ENCODE measurements at regions not wholly inside any gene's neighbourhood (a gene's known extent, or its start where the extent isn't known, plus 50 kb on each side); places are given as distances from the start of the nearest gene placed in this dataset.
A peak's percentile ranks its signal among the peaks of the same experiment; 100 is the strongest.

DNA sequence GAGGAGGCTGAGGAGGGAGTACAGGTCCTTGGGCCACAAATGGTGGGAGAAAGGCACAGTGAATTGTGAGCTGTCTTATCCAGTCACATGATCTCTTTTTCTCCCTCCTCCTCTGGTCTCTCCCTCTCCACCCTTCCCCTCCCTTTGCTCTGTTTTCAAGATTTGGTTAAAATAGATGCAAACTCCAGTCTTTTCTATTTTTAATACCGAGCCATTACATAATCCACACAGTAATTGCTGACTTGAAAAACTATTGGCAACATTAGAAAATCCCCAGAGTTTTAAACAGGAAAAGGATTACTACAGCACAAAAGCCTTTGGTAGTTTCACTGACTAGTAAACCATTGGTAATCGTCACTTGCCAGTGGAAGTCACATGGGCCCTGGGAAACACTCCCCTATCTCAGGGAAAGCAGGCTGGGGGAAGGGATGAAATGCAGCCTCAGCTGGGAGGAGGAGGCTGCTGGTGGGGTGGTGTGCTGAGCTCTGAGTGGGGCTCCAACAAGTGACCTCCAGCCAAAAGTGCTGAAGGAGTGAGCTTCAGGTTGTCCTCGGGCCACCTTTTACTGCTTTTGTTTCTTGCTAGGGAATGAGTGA, 57.4 kb upstream of the PCBP1 start:
- Histone ChIP-seq H3K9me3 (ENCODE audit: low read depth) (no peaks in the 10 kb centered on the region), H3K4me2 (no peak overlapping the region), H3K27ac (peak overlapping the region; percentile 88), H3K36me3 (replicated peaks; ENCODE audit: insufficient read depth, low read depth) (no peaks in the 10 kb centered on the region), H3K79me2 (no peaks in the 10 kb centered on the region), H4K20me1 (ENCODE audit: insufficient read depth, poor library complexity, severe bottlenecking) (no peaks in the 10 kb centered on the region), H3K27me3 (no peaks in the 10 kb centered on the region), H3K4me1 (ENCODE audit: insufficient read depth) (peaks cover 17% of the 10 kb centered on the region), H2AFZ (no peak overlapping the region), H3K9me2 (replicated peaks; ENCODE audit: insufficient read depth) (no peaks in the 10 kb centered on the region), H3K4me3 (no peak overlapping the region)
- TF ChIP-seq, protein P1, sequence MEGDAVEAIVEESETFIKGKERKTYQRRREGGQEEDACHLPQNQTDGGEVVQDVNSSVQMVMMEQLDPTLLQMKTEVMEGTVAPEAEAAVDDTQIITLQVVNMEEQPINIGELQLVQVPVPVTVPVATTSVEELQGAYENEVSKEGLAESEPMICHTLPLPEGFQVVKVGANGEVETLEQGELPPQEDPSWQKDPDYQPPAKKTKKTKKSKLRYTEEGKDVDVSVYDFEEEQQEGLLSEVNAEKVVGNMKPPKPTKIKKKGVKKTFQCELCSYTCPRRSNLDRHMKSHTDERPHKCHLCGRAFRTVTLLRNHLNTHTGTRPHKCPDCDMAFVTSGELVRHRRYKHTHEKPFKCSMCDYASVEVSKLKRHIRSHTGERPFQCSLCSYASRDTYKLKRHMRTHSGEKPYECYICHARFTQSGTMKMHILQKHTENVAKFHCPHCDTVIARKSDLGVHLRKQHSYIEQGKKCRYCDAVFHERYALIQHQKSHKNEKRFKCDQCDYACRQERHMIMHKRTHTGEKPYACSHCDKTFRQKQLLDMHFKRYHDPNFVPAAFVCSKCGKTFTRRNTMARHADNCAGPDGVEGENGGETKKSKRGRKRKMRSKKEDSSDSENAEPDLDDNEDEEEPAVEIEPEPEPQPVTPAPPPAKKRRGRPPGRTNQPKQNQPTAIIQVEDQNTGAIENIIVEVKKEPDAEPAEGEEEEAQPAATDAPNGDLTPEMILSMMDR (IDR thresholded peaks at IDR 0.05; ENCODE audit: poor library complexity): no peak
- TF ChIP-seq EZH2phosphoT487 (IDR thresholded peaks at IDR 0.05; ENCODE audit: low read depth, severe bottlenecking, unreplicated experiment) (no peak), EZH2 (IDR thresholded peaks at IDR 0.05; ENCODE audit: borderline replicate concordance) (no peak)
- 25% methylated on average over 3 of the region's 3 CpGs for WGBS (ENCODE audit: low lambda C conversion rate, missing lambda C conversion rate)
- DNase-seq (ENCODE audit: low spot score): peak; percentile 78

DNA sequence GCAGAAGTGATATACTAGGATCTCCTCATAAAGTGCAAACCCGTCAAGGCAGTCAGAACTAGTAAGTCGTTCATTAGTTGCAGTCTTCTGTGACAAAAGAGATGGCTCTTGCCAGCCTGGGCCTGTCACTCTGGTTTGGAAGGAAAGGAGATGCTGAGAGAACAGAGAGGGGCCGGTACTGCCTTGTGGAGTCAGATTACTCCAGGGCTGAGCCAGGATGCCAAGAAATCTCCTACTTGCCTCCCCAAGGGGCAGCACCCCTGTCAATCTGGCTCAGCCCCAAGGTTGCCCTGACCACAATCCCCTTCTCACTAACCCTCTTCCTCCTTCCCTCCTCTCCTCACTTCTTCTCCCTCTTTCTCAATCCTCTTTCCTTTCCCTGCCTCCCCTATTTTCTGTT, 62.9 kb upstream of the ASPRV1 start:
- WGBS (ENCODE audit: low lambda C conversion rate, missing lambda C conversion rate): 79% methylated on average over 3 of the region's 3 CpGs
- Histone ChIP-seq H4K20me1 (ENCODE audit: insufficient read depth, poor library complexity, severe bottlenecking) (no peaks in the 10 kb centered on the region), H3K27ac (no peak overlapping the region), H2AFZ (no peak overlapping the region), H3K4me1 (ENCODE audit: insufficient read depth) (peaks cover under 1% of the 10 kb centered on the region), H3K36me3 (replicated peaks; ENCODE audit: insufficient read depth, low read depth) (no peaks in the 10 kb centered on the region), H3K27me3 (no peaks in the 10 kb centered on the region), H3K4me2 (no peak overlapping the region), H3K9me3 (ENCODE audit: low read depth) (no peaks in the 10 kb centered on the region), H3K4me3 (no peak overlapping the region), H3K9me2 (replicated peaks; ENCODE audit: insufficient read depth) (no peaks in the 10 kb centered on the region), H3K79me2 (no peaks in the 10 kb centered on the region)
- TF ChIP-seq, protein P1 (IDR thresholded peaks at IDR 0.05; ENCODE audit: poor library complexity): no peak
- TF ChIP-seq EZH2 (IDR thresholded peaks at IDR 0.05; ENCODE audit: borderline replicate concordance): no peak
- TF ChIP-seq EZH2phosphoT487 (IDR thresholded peaks at IDR 0.05; ENCODE audit: low read depth, severe bottlenecking, unreplicated experiment): no peak
- DNase-seq (ENCODE audit: low spot score): no peak

DNA sequence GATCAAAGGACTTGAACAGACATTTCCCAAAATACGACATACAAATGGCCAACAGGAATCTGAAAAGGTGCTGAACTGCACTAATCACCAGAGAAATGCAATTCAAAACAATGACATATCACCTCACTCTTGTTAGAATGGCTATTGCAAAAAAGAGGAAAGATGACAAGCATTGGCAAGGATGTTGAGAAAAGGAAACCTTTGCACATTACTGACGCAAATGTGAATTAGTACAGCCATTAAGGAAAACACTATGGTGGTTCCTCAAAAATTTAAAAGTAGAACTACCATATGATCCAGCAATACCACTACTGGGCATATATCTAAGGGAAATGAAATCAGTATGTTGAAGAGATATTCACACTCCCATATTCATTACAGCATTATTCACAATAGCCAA, 57.7 kb upstream of the ASPRV1 start:
- DNase-seq (ENCODE audit: low spot score): no peak
- Histone ChIP-seq H3K9me3 (ENCODE audit: low read depth) (no peaks in the 10 kb centered on the region), H3K27ac (no peak overlapping the region), H3K4me2 (no peak overlapping the region), H4K20me1 (ENCODE audit: insufficient read depth, poor library complexity, severe bottlenecking) (no peaks in the 10 kb centered on the region), H3K27me3 (no peaks in the 10 kb centered on the region), H3K4me1 (ENCODE audit: insufficient read depth) (no peaks in the 10 kb centered on the region), H3K9me2 (replicated peaks; ENCODE audit: insufficient read depth) (no peaks in the 10 kb centered on the region), H3K79me2 (no peaks in the 10 kb centered on the region), H3K4me3 (no peak overlapping the region), H3K36me3 (replicated peaks; ENCODE audit: insufficient read depth, low read depth) (no peaks in the 10 kb centered on the region), H2AFZ (no peak overlapping the region)
- 74% methylated on average over 2 of the region's 2 CpGs for WGBS (ENCODE audit: low lambda C conversion rate, missing lambda C conversion rate)
- TF ChIP-seq EZH2 (IDR thresholded peaks at IDR 0.05; ENCODE audit: borderline replicate concordance) (no peak), EZH2phosphoT487 (IDR thresholded peaks at IDR 0.05; ENCODE audit: low read depth, severe bottlenecking, unreplicated experiment) (no peak)
- TF ChIP-seq, protein P1 (IDR thresholded peaks at IDR 0.05; ENCODE audit: poor library complexity): no peak

All from hepatocyte (in vitro differentiated cells).